Heart left ventricle (tissue), 16 donors: ENCODE measurements at regions not wholly inside any gene's neighbourhood (a gene's known extent, or its start where the extent isn't known, plus 50 kb on each side); places are given as distances from the start of the nearest gene placed in this dataset.

Experiments used
- ATAC-seq, 4 donors: fragments of 200-7000 bp; cut with Tn5 transposase; one replicate each; pipeline ENCODE4 v1.9.1; 2020 to 2022; ENCODE audit warnings: moderate library complexity in 4 of 4, mild to moderate bottlenecking in 3 of 4, moderate number of reproducible peaks in 1 of 4
- DNase-seq, 5 donors: peaks; one replicate each; pipeline ENCODE4 v3.0.0-alpha.2; 2020
- H3K27ac ChIP-seq, 12 donors: fragments of 200-600 bp; sonication (generic) in 4 of 12; one replicate each; pipeline versions ENCODE4 v1.5.0 to v1.8.0; 2016 to 2022; ENCODE audit warnings: mild to moderate bottlenecking in 2 of 12
- H3K27me3 ChIP-seq, 9 donors: fragments of 200-600 bp; sonication (generic) in 2 of 9; one replicate each; pipeline versions ENCODE4 v1.5.1 to v1.8.0; 2016 to 2022; ENCODE audit warnings: mild to moderate bottlenecking in 3 of 9
- H3K36me3 ChIP-seq, 9 donors: fragments of 200-600 bp; sonication (generic) in 2 of 9; one replicate each; pipeline versions ENCODE4 v1.5.0 to v1.8.0; 2018 to 2022; ENCODE audit warnings: mild to moderate bottlenecking in 2 of 9
- H3K4me1 ChIP-seq, 12 donors: fragments of 200-600 bp; sonication (generic) in 4 of 12; one replicate each; pipeline versions ENCODE4 v1.5.0 to v1.8.0; 2016 to 2022; ENCODE audit warnings: mild to moderate bottlenecking in 3 of 12
- H3K4me3 ChIP-seq, 12 donors: fragments of 200-600 bp; sonication (generic) in 4 of 12; one replicate each; pipeline versions ENCODE4 v1.5.0 to v1.8.0; 2017 to 2022; ENCODE audit warnings: mild to moderate bottlenecking in 9 of 12, moderate library complexity in 4 of 12
- H3K9me3 ChIP-seq, 12 donors: fragments of 200-600 bp; sonication (generic) in 4 of 12; one replicate each; pipeline versions ENCODE4 v1.5.0 to v1.8.0; 2016 to 2022; ENCODE audit warnings: mild to moderate bottlenecking in 1 of 12
- POLR2A ChIP-seq, 2 donors: fragments of 450-650 bp; IDR thresholded peaks; one replicate each; pipeline ENCODE4 v1.6.1; 2017; ENCODE audit warnings: antibody characterized with exemption in 2 of 2, mild to moderate bottlenecking in 2 of 2, moderate library complexity in 2 of 2
- WGBS, 4 donors: extraction: QIAGEN DNeasy Blood & Tissue Kit in 2 of 4; methylation state at CpG; one replicate each; pipeline versions ENCODE4 v1.1.5 to v1.1.7; 2013 to 2018; 5-methylcytosine and 5-hydroxymethylcytosine counted together
- intact Hi-C, 10 donors: fragments of 100-400 bp; cut with DNase I; formaldehyde crosslinking; loops; one replicate each; pipeline versions ENCODE4 v1.11.1 to v1.14.2; 2022
- TF ChIP-seq, protein P1 (sequence below), 12 donors: fragments of 200-600 bp; sonication (generic) in 4 of 12; IDR thresholded peaks; one replicate each; pipeline versions ENCODE4 v1.5.0 to v1.8.0; 2018 to 2022; ENCODE audit warnings: antibody characterized with exemption in 12 of 12, mild to moderate bottlenecking in 5 of 12
- donor health status: ischemic (EF 13 %, LVEDD 7.1; RV severe dilation, severe dysfunction).
- donor health status: healthy with polysubstance abuse.
- donor health status: DM: no; HTN: yes; CAD: no.
- donor health status: DM: no; HTN: no; CAD: no.
- donor health status: ischemic (EF 25% LVEDD 6.9; RV normal size, moderate dysfunction).
- donor health status: ischemic (EF 25% LVEDD 5.7; RV mildly dilated, moderate dysfunction).
- donor health status: healthy.
- donor health status: DM: yes; HTN: yes; CAD: no.
- donor health status: ischemic (EF 35%, LVEDD 5.7; RV mildly dilated, moderate dysfunction).
- donor health status: nonischemic (EF 11% LVEDD 7.7; RV severe dilation, severe dysfunction).
- donor health status: DM: yes; HTN: yes; CAD: no.
- donor health status: PGD.
- donor health status: ischemic (EF 29% LVEDD 5.4; RV normal size, mild dysfunction).
- donor health status: nonischemic (EF 23%, LVEDD 6.1; RV moderate dilation, normal function).

DNA sequence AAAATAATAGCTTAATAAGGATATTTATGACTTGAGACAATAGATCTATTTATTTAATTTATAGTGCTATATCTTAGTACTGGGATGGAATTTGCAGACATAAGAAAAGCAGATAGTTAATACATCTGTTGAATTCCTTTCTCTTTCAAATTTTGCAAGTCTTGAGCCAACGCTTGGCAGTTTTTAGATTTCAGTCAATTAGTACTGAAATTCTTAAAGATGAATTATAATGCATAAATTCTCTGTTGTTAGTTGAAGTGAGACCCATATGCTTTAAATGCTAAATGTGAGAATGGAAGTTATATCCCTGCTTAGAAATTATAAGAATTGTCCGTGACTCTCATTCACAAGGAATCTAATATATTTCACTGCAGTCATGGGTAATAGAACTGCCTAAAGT lies 225.1 kb upstream of the ADGRB3 start:
- H3K4me1 ChIP-seq = no peaks in the 10 kb centered on the region
- no peak overlapping the region for H3K4me3 ChIP-seq
- H3K27me3 ChIP-seq = no peaks in the 10 kb centered on the region
- no peak for TF ChIP-seq POLR2A (IDR thresholded peaks at IDR 0.05)
- intact Hi-C loops = no loop called here
- DNase-seq (no peak), ATAC-seq (no peak)
- H3K36me3 ChIP-seq = no peaks in the 10 kb centered on the region
- WGBS, 4 donors = 83 to 85% (median 85%) methylated on average over 2 of the region's 2 CpGs
- no peaks in the 10 kb centered on the region for H3K9me3 ChIP-seq
- no peak overlapping the region for H3K27ac ChIP-seq

DNA sequence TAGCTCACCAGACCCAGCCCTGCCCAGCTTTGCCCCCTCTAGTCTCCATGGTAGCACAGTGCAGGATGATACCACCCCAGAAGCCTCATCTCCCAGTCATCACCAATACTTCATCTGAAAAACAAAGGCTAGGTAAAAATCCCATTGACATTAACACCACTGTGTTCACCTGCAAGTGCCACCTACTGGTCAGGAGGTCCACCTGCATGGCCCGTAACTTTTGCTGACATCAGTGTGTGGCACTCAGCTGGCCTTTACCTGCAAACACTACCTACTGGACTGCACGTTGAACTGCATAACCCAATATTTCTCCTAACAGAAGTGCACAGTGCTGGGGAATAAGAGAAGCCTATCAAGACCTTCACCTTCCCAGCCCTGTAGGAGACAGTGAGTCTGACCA lies 234.7 kb upstream of the ADGRB3 start:
- TF ChIP-seq, protein P1, sequence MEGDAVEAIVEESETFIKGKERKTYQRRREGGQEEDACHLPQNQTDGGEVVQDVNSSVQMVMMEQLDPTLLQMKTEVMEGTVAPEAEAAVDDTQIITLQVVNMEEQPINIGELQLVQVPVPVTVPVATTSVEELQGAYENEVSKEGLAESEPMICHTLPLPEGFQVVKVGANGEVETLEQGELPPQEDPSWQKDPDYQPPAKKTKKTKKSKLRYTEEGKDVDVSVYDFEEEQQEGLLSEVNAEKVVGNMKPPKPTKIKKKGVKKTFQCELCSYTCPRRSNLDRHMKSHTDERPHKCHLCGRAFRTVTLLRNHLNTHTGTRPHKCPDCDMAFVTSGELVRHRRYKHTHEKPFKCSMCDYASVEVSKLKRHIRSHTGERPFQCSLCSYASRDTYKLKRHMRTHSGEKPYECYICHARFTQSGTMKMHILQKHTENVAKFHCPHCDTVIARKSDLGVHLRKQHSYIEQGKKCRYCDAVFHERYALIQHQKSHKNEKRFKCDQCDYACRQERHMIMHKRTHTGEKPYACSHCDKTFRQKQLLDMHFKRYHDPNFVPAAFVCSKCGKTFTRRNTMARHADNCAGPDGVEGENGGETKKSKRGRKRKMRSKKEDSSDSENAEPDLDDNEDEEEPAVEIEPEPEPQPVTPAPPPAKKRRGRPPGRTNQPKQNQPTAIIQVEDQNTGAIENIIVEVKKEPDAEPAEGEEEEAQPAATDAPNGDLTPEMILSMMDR (IDR thresholded peaks at IDR 0.05) = no peak
- no peak for TF ChIP-seq POLR2A (IDR thresholded peaks at IDR 0.05)
- no peaks in the 10 kb centered on the region for H3K4me1 ChIP-seq
- no peaks in the 10 kb centered on the region for H3K36me3 ChIP-seq
- H3K9me3 ChIP-seq = peaks cover 0 to 32% (median 6%) of the 10 kb centered on the region in 12 donors
- H3K27me3 ChIP-seq = no peaks in the 10 kb centered on the region
- intact Hi-C loops = no loop called here
- 82 to 86% (median 83%) methylated on average over 2 of the region's 2 CpGs for WGBS, 4 donors
- DNase-seq = no peak
- no peak overlapping the region for H3K27ac ChIP-seq
- no peak overlapping the region for H3K4me3 ChIP-seq
- ATAC-seq = no peak

DNA sequence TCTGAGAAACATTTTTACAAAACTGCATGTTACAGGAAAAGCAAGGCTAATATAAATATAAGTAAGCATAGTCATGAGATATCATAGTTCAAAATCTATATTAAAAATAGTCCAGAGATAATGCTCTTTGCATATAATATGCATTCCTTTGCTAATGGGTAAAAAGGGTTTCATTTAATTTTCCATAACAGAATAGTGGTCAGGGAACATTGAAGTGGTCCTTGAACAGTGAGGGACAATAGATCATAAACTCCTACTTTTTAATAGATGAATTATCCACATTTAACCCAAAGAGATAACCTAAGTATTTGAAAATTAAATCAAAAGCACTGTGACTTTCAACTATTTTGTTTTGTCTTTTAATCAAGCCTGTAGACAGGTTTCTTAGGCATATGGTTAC lies 243.1 kb upstream of the ADGRB3 start:
- DNase-seq = no peak
- H3K9me3 ChIP-seq = peaks cover 0 to 10% (median 0%) of the 10 kb centered on the region in 12 donors
- H3K27me3 ChIP-seq = no peaks in the 10 kb centered on the region
- H3K4me3 ChIP-seq = no peak overlapping the region
- TF ChIP-seq POLR2A (IDR thresholded peaks at IDR 0.05) = no peak
- TF ChIP-seq, protein P1 (IDR thresholded peaks at IDR 0.05) = no peak
- no peak for ATAC-seq
- H3K36me3 ChIP-seq = no peaks in the 10 kb centered on the region
- H3K4me1 ChIP-seq = no peaks in the 10 kb centered on the region
- intact Hi-C loops = no loop called here
- H3K27ac ChIP-seq = no peak overlapping the region

DNA sequence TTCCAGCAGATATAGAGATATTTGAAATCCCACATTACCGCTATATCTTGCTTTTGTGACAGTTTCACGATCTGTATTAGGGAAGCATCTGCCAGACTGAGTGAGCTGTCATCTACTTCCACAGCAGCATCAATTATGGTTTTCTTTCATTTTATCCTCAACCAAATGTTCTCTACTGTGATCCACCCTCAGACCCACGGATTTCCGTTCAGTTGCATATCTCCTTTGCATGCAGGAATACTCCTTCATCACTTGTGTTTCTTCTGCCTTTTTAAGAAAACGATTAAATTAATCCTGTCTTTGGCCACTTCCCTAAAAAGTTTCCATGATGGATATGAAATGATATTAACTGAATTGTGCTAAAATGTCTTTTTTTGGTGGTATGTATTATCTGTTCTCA lies 262.1 kb upstream of the ADGRB3 start:
- no peak for TF ChIP-seq POLR2A (IDR thresholded peaks at IDR 0.05)
- 70 to 77% (median 74%) methylated on average over 5 of the region's 5 CpGs for WGBS, 4 donors
- H3K27ac ChIP-seq = no peak overlapping the region
- H3K4me3 ChIP-seq = no peak overlapping the region
- no peaks in the 10 kb centered on the region for H3K4me1 ChIP-seq
- no peaks in the 10 kb centered on the region for H3K36me3 ChIP-seq
- no peaks in the 10 kb centered on the region for H3K27me3 ChIP-seq
- no peak for ATAC-seq
- no peaks in the 10 kb centered on the region for H3K9me3 ChIP-seq
- intact Hi-C loops = no loop called here
- DNase-seq = no peak

DNA sequence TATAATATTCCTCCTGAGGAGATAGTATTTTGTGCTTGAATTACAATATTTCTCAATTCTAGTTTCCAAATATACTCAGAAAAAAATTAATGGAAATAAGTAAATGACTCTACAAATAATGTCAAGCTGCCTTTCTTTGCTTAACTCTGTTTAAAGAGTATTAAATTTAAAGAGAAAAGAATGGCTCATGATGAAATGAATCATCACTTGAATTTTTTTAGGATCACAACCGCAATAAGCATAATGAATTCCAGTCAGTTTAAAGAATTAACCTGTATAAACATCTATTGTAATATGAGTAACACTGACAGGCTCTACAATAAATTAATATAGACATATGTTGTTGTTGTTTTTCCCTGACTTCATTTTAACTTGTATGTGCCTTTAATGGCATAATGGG lies 266.2 kb upstream of the ADGRB3 start:
- no peak for TF ChIP-seq POLR2A (IDR thresholded peaks at IDR 0.05)
- TF ChIP-seq, protein P1 (IDR thresholded peaks at IDR 0.05) = no peak
- Histone ChIP-seq H3K27me3 (no peaks in the 10 kb centered on the region), H3K9me3 (peaks cover 0 to 4% (median 0%) of the 10 kb centered on the region in 12 donors), H3K4me3 (no peak overlapping the region), H3K4me1 (no peaks in the 10 kb centered on the region), H3K36me3 (no peaks in the 10 kb centered on the region), H3K27ac (no peak overlapping the region)
- ATAC-seq (no peak), DNase-seq (no peak)
- intact Hi-C loops = no loop called here
- 76 to 95% (median 85%) methylated on average over 1 of the region's 1 CpG for WGBS, 4 donors
